ENCODE measurements at regions not wholly inside any gene's neighbourhood (a gene's known extent, or its start where the extent isn't known, plus 50 kb on each side); places are given as distances from the start of the nearest gene placed in this dataset.

- H3K9me3 Mint-ChIP-seq (ENCODE audit: low read depth): no peaks in the 10 kb centered on the region
- no peak overlapping the region for H3K27ac Mint-ChIP-seq (ENCODE audit: unreplicated experiment)
- TF ChIP-seq CTCF (IDR thresholded peaks at IDR 0.05): no peak
- H3K36me3 Mint-ChIP-seq (ENCODE audit: low read depth): no peaks in the 10 kb centered on the region
- H3K27me3 Mint-ChIP-seq (ENCODE audit: low read depth): peaks cover 2% of the 10 kb centered on the region
- peak; percentile 72 for DNase-seq (ENCODE audit: low spot score)
- no peak overlapping the region for H3K4me3 Mint-ChIP-seq (ENCODE audit: unreplicated experiment)
- peaks cover 24% of the 10 kb centered on the region for H3K4me1 Mint-ChIP-seq (ENCODE audit: low read depth)
These were observed 57.6 kb upstream of the NECTIN1 start for GRCh38 chr11:119786431-119787073.

GRCh38 chr11:119785131-119785530 lies 56.1 kb upstream of the NECTIN1 start:
- Mint-ChIP-seq H3K27ac (ENCODE audit: unreplicated experiment) (no peak overlapping the region), H3K4me1 (ENCODE audit: low read depth) (peaks cover 14% of the 10 kb centered on the region), H3K4me3 (ENCODE audit: unreplicated experiment) (no peak overlapping the region)

GRCh38 chr11:119784421-119784820 lies 55.4 kb upstream of the NECTIN1 start:
- Mint-ChIP-seq H3K4me3 (ENCODE audit: unreplicated experiment) (no peak overlapping the region), H3K36me3 (ENCODE audit: low read depth) (no peaks in the 10 kb centered on the region), H3K27me3 (ENCODE audit: low read depth) (peaks cover 2% of the 10 kb centered on the region), H3K27ac (ENCODE audit: unreplicated experiment) (no peak overlapping the region), H3K9me3 (ENCODE audit: low read depth) (no peaks in the 10 kb centered on the region), H3K4me1 (ENCODE audit: low read depth) (peaks cover 14% of the 10 kb centered on the region)
- DNase-seq (ENCODE audit: low spot score): peak; percentile 44
- no peak for TF ChIP-seq CTCF (IDR thresholded peaks at IDR 0.05)

More at GRCh38 chr11:119785131-119785530, 56.1 kb upstream of the NECTIN1 start:
- TF ChIP-seq CTCF (IDR thresholded peaks at IDR 0.05): no peak
- Mint-ChIP-seq H3K27me3 (ENCODE audit: low read depth) (peaks cover 2% of the 10 kb centered on the region), H3K9me3 (ENCODE audit: low read depth) (no peaks in the 10 kb centered on the region), H3K36me3 (ENCODE audit: low read depth) (no peaks in the 10 kb centered on the region)
- DNase-seq (ENCODE audit: low spot score): peak; percentile 4

GRCh38 chr11:119783466-119784400 lies 54.7 kb upstream of the NECTIN1 start:
- H3K9me3 Mint-ChIP-seq (ENCODE audit: low read depth): no peaks in the 10 kb centered on the region
- peaks cover 14% of the 10 kb centered on the region for H3K4me1 Mint-ChIP-seq (ENCODE audit: low read depth)
- H3K4me3 Mint-ChIP-seq (ENCODE audit: unreplicated experiment): no peak overlapping the region
- H3K27me3 Mint-ChIP-seq (ENCODE audit: low read depth): peaks cover 2% of the 10 kb centered on the region
- H3K36me3 Mint-ChIP-seq (ENCODE audit: low read depth): no peaks in the 10 kb centered on the region
- H3K27ac Mint-ChIP-seq (ENCODE audit: unreplicated experiment): no peak overlapping the region
- TF ChIP-seq CTCF (IDR thresholded peaks at IDR 0.05): no peak
- peak; percentile 62 for DNase-seq (ENCODE audit: low spot score)

- Mint-ChIP-seq H3K27ac (ENCODE audit: unreplicated experiment) (peak overlapping the region; percentile 77), H3K4me3 (ENCODE audit: unreplicated experiment) (no peak overlapping the region), H3K4me1 (ENCODE audit: low read depth) (peaks cover 14% of the 10 kb centered on the region), H3K9me3 (ENCODE audit: low read depth) (no peaks in the 10 kb centered on the region), H3K36me3 (ENCODE audit: low read depth) (no peaks in the 10 kb centered on the region), H3K27me3 (ENCODE audit: low read depth) (peaks cover 7% of the 10 kb centered on the region)
- peak; percentile 51 for DNase-seq (ENCODE audit: low spot score)
- no peak for TF ChIP-seq CTCF (IDR thresholded peaks at IDR 0.05)
These were observed 53.7 kb upstream of the NECTIN1 start for GRCh38 chr11:119782739-119783072.

All from chondrocyte (in vitro differentiated cells).